HG02938 (cell line): ENCODE measurements at regions not wholly inside any gene's neighbourhood (a gene's known extent, or its start where the extent isn't known, plus 50 kb on each side); places are given as distances from the start of the nearest gene placed in this dataset.
A peak's percentile ranks its signal among the peaks of the same experiment; 100 is the strongest.

Experiments used
- ATAC-seq: cut with Tn5 transposase; IDR thresholded peaks from one replicate; pipeline ENCODE4 v1.9.1; 2021; ENCODE audit warnings: mild to moderate bottlenecking, moderate library complexity; ENCODE audit not compliant: unreplicated experiment

- ATAC-seq = no peak
Observed at GRCh38 chr2:35033748-35034147, 1321.8 kb upstream of the CRIM1 start.

GRCh38 chr2:35023545-35023944 lies 1332.0 kb upstream of the CRIM1 start:
- no peak for ATAC-seq

DNA sequence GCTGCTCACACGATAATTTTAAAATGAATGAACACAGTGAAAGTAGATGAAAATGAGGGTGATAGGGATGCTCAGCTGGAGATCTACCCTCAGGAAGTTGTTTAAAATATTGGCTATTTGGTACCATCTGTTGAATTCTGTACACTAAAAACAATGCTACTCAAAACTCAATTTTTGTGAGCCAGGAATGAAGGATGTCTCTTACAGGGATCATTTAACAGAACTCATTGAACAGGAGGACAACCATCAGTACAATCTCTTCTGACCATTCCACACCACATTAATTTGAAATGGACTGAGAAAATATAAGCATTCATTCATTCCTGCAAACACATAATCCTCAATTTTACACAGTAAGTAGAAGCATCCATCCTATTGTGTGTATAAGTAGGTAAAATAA lies 1355.1 kb upstream of the CRIM1 start:
- ATAC-seq = no peak

- ATAC-seq = no peak
Observed at GRCh38 chr2:34998741-34999140, 1356.8 kb upstream of the CRIM1 start.

GRCh38 chr2:34997779-34998178 lies 1357.8 kb upstream of the CRIM1 start:
- ATAC-seq = no peak

DNA sequence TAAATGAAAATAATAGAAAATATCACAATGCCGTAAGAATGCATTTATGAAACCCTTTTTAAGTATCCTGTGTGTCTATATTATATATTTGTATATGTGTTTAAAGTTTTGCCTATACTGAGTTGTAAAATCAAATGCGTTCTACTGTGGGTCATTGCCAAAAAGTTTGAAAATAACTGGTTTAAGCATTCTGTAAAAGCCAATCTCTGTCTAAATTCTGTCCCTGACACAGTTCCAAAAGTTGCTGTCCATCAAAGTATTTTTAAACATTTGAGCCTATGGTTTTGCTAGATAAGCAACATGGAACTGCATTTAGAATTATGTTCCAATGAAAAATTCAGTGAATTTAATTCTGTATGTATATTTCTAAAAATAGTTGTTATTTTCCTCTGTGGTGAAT lies 1360.4 kb upstream of the CRIM1 start:
- ATAC-seq = no peak

GRCh38 chr2:34991508-34992274 lies 1363.9 kb upstream of the CRIM1 start:
- no peak for ATAC-seq

DNA sequence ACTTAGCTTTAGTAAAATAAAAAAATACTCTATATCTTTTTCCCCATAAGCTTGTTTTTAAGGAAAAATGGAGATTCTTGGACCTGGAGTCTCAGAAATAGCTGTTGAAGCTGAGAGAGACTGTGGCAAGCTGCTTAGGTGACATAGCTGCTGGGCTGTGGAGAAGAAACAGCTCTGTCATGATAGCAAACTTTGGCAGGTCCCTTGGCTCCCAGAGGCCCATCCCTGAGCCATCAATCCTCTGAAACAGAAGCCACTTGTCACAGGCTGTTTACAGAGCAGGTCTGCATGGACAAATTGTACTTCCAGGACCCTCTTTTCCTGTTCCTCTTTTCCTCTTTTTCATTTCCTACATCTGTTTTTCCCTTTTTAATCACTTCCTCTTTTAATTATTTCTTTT lies 1370.1 kb upstream of the CRIM1 start:
- ATAC-seq = no peak

GRCh38 chr2:34980689-34981088 lies 1374.9 kb upstream of the CRIM1 start:
- ATAC-seq = no peak

DNA sequence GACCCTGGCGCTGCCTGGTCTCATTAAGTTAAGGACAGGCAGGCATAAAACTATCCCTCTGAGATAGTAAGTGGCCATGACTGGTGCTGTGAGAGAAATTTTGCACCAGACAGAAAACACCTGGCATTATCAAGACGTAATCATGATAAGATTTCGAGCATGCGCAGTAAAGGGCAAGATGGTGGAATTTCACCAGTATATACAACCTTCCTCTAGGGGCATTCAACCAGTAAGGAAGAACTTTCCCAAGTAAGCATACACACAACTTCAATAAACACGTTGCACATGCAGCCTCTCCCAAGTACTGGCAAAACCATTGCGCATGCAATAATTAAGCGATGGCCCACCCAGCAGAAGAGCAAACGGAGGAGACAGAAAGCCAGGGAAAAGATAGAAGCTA lies 1376.4 kb upstream of the CRIM1 start:
- no peak for ATAC-seq

DNA sequence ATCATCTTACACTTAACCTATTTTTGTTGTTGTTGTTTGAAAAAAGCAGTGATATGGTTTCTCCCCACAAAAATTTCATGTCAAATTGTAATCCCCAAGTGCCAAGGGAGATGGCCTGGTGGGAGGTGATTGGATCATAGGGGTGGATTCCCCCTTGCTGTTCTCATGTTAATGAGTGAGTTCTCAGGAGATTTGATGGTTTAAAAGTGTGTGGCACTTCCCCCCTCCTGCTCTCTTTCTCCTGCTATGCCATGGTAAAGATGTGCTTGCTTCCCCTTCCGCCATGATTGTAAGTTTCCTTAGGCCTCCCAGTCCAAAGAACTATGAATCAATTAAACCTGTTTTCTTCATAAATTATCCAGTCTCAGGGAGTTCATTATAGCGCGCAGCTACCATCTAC lies 1362.7 kb upstream of the FAM98A start:
- ATAC-seq = no peak

DNA sequence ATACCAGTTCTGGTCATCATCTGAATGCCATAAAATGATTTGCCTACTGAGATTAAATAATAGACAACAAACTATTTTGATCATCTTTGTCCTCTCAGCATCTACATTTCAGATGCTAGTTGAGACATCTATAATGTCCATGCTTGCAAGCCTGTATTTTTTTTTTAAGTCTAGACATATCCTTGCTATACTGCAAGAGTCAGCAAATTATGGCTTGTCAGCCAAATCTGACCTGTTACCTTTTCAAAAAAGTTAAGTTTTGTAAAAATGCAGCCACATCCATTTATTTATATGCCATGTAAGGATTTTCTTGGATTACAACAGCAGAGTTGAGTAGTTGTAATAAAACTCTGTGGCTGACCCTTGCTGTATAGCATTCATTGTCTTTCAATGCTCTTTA lies 1355.7 kb upstream of the FAM98A start:
- ATAC-seq = no peak

DNA sequence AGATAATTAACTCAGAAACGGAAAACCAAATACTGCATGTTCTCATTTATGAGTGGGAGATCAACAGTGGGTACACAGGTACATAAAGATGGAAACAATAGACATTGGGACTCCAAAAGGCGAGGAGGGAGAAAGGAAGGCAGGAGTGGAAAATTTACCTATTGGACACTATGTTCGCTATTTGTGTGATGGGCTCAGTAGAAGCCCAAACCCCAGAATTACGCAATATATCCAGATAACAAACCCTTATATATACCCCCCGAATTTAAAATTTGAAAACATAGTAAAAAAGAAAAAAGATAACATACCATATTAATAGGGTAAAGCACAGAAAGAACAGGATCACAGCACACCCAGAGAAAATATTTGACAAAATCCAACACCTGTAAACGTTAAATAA lies 1351.7 kb upstream of the FAM98A start:
- no peak for ATAC-seq

DNA sequence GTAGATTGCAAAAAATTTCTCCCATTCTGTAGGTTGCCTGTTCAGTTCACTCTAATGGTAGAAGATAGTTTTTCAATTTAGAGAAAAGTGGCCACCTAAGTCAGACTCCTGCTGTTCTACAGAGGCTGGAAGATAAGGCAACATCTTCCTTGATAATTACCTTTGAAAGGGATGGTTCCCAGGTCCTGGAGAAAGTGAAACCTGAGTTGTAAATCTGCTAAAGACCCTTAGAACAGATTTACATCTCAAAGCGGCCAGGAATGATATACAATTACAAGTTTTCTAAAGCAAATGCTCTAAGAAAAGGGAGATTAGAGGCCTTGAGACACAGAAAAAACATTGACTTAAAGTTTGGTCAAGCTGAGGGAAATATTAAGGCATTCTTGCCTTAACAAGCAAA lies 1350.2 kb upstream of the FAM98A start:
- no peak for ATAC-seq

DNA sequence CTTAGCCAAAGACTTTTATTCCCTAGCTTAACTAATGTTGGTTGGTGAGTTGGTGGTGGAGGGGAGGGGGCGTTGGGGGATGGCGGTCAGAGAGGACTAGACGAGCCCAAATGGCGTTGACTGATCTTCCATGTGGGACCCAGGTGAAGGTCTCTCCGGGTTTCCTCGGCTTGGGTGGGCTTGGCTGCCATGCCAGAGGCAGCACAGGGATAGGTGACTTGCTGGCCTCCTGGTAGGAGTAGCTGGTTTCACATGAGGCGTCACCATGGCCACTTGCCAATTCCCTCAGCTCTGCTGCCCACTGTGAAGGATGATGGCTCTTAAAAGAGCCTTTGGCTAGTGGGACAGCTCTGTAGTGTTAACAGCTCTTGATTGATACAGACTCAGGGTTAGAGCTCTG lies 1337.0 kb upstream of the FAM98A start:
- no peak for ATAC-seq

GRCh38 chr2:34912084-34912483 lies 1313.0 kb upstream of the FAM98A start:
- peak; percentile 96 for ATAC-seq

DNA sequence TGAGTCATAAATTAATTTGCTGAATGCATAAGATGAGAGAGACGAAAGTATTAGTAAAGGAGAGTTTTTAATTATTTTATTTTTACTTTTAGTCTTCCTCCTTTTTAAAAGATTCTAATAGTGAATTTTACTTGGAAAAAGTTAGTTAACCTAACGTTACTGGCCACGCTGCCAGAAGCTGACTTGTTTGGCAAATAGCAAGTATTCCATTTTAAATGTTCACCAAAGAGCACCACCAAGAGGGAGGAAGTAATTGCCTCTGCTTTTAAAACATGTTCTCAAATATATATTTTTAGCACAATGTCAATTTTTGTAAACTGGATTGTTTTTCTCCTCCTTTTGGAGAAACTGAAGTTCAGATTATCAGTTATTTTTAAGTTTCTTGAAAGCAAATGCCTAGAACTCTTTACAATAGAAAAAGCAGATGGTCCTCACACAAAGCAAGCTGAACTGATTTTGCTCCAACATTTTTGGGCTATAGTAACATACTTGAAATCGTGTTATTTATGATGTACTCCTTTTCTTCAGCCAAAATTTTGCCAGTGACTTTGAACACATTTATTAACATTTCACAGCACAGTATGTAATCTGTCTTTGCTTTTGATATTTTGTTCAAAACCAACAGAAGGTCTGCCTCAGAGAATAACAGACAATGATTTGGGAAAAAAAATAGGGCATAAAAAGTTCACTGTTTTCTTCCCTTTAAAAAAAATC lies 1311.0 kb upstream of the FAM98A start:
- no peak for ATAC-seq

GRCh38 chr2:34907812-34908211 lies 1308.7 kb upstream of the FAM98A start:
- no peak for ATAC-seq

GRCh38 chr2:34901739-34902138 lies 1302.6 kb upstream of the FAM98A start:
- ATAC-seq = no peak

GRCh38 chr2:34899079-34899478 lies 1300.0 kb upstream of the FAM98A start:
- no peak for ATAC-seq

- no peak for ATAC-seq
Observed at GRCh38 chr2:34892766-34893165, 1293.7 kb upstream of the FAM98A start.

DNA sequence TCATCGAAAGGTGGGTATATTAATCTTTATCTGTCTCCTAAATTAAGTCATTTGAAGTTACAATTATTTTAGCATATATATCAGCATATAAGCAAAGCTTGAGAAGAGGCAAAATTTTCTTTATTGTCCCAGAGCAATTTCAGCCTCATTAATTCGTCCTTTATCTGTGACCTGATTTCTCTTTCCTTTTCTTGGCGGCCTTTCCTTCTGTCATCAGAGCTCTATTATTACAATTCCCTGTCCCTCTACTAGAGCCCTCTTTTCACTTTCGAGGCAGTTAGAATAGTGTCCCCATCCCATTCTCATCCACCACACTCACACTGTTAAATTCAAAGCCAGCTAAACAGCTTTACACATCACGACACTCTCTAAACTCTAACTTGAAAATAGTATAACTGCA lies 1293.2 kb upstream of the FAM98A start:
- ATAC-seq = no peak
